Activated naive CD4-positive, alpha-beta T cell treated with anti-CD3 and anti-CD28 coated beads, Interleukin-2, amount 50 U/mL, for 72 hours (primary cell): ENCODE measurements at regions not wholly inside any gene's neighbourhood (a gene's known extent, or its start where the extent isn't known, plus 50 kb on each side); places are given as distances from the start of the nearest gene placed in this dataset.
A peak's percentile ranks its signal among the peaks of the same experiment; 100 is the strongest.

ENCODE experiments used
- ATAC-seq, 2 donors: fragments of 150-1000 bp; cut with Tn5 transposase; 2 replicates each; pipeline ENCODE4 v1.10.0; 2021; ENCODE audit warnings: mild to moderate bottlenecking in 2 of 2, moderate library complexity in 2 of 2
- DNase-seq, 2 donors: peaks; one replicate each; pipeline ENCODE4 v3.0.0; 2021 to 2022; ENCODE audit warnings: low spot score in 2 of 2
- H3K27ac Mint-ChIP-seq, 2 donors: one replicate each; pipeline ENCODE4 v1.8.0; 2022; ENCODE audit warnings: mild to moderate bottlenecking in 2 of 2, mixed read lengths in 2 of 2
- H3K36me3 Mint-ChIP-seq, 2 donors: one replicate each; pipeline ENCODE4 v1.8.0; 2022; ENCODE audit warnings: mixed read lengths in 2 of 2
- H3K9me3 Mint-ChIP-seq, 2 donors: one replicate each; pipeline ENCODE4 v1.8.0; 2022; ENCODE audit warnings: mixed read lengths in 2 of 2

DNA sequence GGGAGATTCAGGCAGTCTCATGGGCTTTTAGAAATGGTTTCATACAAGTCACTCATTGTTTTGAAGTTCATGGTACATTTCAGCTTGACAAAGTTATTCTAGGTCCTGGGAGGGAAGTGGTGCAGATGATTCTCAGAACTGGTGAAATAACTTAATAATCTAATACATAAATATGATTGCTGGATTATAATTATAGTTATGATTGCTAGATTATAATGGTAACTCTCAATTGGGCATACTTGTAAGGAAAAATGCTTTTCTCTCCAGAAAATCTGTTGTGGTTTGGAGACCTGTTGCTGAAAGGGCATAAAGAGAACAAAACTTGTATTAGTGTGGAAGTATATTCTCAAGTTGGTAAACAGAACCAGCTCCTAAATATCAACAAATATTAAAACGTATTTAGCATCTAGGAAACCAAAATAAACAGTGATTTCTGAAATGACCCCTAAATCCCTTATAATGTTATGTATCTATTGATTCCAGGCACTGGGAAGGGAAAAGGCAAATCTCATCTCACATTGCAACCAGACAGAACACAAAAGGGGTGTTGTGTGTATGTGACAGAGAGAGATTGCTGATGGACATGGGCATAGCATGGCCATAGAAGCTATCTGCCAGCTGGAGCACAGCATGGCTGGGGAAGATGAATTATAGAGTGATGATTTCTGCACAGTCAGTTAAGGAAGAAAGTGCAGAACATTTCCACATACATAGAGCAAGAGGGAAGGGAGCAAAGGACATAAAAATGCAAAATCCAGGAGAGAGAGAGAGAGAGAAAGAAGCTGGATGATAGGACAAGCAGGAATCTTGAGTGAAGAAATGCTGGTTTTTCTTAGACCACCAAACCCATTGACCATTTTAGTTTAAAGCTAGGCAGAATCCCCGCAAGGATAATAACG is 87.1 kb upstream of the FRY start:
- no peaks in the 10 kb centered on the region for H3K36me3 Mint-ChIP-seq
- H3K27ac Mint-ChIP-seq, result no peak overlapping the region
- DNase-seq, result no peak
- no peak for ATAC-seq
- peaks cover 0 to 2% of the 10 kb centered on the region in 2 donors for H3K9me3 Mint-ChIP-seq

DNA sequence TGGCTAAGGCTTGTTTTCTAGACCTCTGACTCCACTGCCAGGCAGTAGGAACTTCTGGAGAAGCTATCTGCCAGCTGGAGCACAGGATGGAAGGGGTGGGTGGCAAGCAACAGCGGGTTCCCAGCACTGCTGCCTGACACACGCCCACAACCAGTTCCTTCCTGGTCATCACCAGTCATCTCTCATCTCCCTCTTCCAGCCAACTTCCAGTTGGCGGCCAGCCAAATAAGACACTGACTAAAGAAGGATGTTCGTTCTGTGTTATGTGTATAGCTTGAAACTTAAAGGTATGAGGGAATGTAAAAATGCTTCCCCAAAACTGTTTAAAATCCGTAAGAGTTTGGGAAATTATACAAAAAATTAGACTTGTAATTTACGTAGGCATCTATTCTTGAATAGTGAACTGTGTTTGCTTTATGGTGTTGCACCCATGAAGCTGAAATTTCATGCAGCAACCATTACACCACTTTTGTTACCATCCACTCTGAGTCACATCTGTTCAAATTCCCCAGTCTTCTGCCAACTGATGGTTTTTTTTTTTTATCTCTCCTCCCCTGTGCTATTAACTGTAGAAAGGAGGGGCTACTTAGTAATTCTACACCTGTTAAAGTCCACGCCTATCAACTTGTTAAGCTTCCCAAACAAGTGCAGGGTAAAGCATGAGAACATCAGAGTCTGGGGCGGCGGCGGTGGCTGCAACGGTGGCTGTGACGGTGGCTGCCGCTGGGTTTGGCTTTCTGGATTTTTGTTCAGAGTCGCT is 86.2 kb upstream of the FRY start:
- Mint-ChIP-seq H3K36me3 (no peaks in the 10 kb centered on the region), H3K27ac (no peak overlapping the region), H3K9me3 (no peaks in the 10 kb centered on the region)
- DNase-seq (no peak), ATAC-seq (no peak)

DNA sequence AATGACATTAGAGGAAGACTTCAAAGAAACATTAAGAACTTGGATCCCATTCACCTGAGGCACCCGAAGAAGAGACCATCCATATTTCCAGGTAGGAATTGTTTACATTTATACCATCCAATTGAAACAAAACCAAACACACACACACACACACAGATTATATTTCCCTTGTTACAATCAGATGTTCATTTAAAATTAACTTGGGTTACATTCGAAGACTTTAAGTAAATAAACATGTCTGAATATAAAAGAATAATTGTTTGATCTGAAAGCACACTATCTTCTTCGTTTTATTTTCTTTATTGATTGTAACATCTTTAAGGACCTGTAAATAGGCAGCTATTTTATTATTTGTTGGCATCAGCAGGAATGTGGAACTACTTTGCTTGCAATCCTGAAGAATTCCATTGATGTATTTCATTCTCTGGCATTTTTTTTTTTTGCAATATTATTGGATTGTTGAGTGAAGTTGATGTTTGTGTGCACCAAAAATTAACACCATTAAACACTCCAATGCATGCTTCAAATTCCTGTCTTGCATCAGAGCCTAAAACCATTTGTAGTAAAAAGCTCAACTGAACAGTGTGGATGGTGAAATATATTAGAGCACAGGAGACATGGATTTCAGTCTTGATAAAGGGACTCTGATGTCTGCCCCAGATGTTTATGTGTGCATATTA is 85.3 kb upstream of the FRY start:
- Mint-ChIP-seq H3K9me3 (no peaks in the 10 kb centered on the region), H3K36me3 (no peaks in the 10 kb centered on the region), H3K27ac (no peak overlapping the region)
- DNase-seq, result no peak
- no peak for ATAC-seq

DNA sequence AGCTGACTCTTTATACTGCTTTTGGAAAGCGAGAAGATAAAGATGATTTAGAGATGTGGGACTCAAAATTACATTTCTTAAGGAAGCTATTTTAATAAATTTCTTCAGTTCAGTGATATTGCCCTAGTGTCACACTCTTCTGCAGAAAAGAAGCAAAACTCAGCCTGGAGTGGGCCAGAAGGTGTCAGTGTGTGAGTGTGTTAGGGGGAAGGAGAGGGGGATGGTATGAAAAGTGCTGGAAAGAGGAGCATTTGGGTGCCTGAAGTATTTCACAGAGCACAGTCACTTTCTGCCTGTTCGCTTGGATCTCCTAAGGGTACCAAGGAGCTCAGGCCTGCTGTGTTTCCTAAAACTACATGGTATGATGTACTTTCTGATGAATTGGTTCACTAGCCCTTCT is 84.5 kb upstream of the FRY start:
- no peak for DNase-seq
- no peak overlapping the region for H3K27ac Mint-ChIP-seq
- ATAC-seq, result no peak
- H3K36me3 Mint-ChIP-seq, result no peaks in the 10 kb centered on the region
- no peaks in the 10 kb centered on the region for H3K9me3 Mint-ChIP-seq

GRCh38 chr13:31947506-31947905 is 84.1 kb upstream of the FRY start:
- DNase-seq (no peak), ATAC-seq (no peak)
- no peak overlapping the region for H3K27ac Mint-ChIP-seq
- no peaks in the 10 kb centered on the region for H3K9me3 Mint-ChIP-seq
- H3K36me3 Mint-ChIP-seq, result no peaks in the 10 kb centered on the region

GRCh38 chr13:31949486-31949885 is 82.1 kb upstream of the FRY start:
- ATAC-seq, result no peak
- Mint-ChIP-seq H3K36me3 (no peaks in the 10 kb centered on the region), H3K27ac (no peak overlapping the region), H3K9me3 (no peaks in the 10 kb centered on the region)
- DNase-seq, result no peak

DNA sequence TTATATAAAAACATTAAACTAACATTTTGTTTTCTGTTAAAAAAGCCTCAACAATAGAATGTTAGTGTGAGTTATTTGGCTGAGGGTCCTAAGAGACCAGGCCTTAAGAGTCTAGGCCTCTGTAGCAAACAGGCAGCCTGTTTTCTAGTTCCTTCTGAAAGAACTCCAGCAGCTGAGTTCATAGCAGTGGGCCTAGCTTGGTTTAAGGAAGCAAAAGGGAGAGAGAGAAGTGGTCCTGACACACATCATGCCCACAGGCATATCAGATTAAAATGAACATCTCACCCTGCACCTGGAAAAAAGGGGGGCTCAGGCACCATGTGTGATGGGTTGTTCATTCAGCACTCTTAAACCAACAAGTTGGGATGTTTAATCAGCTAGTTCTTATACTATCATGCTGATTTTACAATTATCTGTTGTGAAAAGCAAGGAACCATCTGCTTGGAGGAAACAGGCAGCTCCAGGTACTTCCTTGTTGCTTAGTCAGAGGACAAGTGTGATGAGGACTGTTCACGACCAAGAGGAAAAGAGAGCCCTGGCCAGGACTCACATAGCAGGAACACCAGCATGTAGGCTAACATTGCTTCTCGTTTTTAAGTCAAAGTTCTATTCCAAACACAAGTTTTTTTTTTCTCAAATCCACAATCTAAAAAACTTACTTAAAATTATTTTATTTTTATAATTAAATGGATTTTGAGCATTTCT is 81.3 kb upstream of the FRY start:
- ATAC-seq (no peak), DNase-seq (no peak)
- Mint-ChIP-seq H3K27ac (no peak overlapping the region), H3K36me3 (no peaks in the 10 kb centered on the region), H3K9me3 (no peaks in the 10 kb centered on the region)

DNA sequence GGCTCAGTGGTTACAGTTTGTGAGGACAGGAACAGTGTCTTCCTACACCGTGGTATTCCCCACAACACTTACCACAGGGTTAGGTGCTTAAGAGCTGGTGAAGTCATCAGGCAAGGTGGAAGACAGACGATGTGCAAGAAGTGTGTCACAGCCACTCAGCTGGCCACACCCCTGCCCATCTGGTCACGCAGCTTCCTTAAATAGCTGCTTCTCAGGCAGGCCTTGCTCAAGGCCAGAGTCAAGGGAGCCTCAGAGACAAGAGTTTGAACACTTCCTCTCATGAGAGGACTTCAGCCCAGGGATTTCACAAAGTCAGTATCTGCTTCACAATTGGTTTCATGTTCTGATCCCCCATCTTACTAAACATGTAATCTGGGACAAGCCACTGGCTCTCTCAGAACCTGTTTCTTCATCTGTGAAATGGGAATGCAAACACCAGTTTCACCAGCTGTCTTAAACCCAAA is 80.3 kb upstream of the FRY start:
- peak overlapping the region in 1 of 2 donors; percentile 77 for H3K27ac Mint-ChIP-seq
- no peaks in the 10 kb centered on the region for H3K9me3 Mint-ChIP-seq
- DNase-seq (no peak), ATAC-seq (peak; percentile 53 to 70)
- no peaks in the 10 kb centered on the region for H3K36me3 Mint-ChIP-seq

DNA sequence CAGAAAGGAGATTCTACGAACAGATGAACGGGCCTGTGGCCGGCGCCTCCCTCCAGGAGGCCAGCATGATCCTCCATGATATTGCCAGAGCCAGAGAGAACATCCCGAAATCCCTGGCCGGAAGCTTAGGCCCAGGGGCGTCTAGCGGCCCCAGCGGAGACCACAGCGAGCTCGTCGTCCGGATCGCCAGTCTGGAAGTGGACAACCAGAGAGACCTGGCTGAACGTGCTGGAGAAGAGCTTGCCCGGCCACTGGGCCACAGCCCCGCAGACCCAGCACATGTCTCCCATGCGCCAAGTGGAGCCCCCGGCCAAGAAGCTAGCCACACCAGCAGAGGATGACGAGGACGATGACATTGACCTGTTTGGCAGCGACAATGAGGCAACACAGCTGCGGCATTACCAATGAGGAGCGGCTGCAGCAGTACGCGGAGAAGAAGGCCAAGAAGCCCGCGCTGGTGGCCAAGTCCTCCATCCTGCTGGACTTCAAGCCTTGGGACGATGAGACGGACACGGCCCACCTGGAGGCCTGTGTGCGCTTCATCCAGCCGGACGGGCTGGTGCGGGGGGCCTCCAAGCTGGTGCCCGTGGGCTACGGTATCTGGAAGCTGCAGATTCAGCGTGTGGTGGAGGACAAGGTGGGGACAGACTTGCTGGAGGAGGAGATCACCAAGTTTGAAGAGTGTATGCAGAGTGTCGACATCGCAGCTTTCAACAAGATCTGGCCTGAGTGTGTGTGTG is 78.8 kb upstream of the FRY start:
- Mint-ChIP-seq H3K27ac (no peak overlapping the region), H3K9me3 (no peaks in the 10 kb centered on the region), H3K36me3 (no peaks in the 10 kb centered on the region)
- no peak for ATAC-seq
- no peak for DNase-seq

DNA sequence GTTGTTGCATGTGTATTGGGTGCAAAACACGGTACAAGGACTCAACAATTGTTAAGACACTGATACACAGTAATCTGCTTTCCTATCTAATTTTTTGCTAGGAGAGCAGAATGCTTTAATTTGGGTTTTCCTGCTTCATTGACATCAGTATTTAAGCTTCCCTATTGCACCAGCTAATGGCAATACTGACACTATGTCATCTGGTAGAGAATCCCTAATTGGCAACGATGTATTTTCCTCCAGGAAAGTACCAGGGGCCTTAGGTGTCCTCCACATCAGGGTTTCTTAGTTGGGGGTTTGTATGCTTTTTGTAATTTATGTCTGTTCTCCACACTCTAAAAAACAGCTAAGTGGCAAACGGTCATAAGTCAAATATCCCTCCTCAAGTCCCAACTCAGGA is 76.5 kb upstream of the FRY start:
- DNase-seq, result no peak
- ATAC-seq, result no peak
- no peak overlapping the region for H3K27ac Mint-ChIP-seq
- H3K36me3 Mint-ChIP-seq, result no peaks in the 10 kb centered on the region
- no peaks in the 10 kb centered on the region for H3K9me3 Mint-ChIP-seq

DNA sequence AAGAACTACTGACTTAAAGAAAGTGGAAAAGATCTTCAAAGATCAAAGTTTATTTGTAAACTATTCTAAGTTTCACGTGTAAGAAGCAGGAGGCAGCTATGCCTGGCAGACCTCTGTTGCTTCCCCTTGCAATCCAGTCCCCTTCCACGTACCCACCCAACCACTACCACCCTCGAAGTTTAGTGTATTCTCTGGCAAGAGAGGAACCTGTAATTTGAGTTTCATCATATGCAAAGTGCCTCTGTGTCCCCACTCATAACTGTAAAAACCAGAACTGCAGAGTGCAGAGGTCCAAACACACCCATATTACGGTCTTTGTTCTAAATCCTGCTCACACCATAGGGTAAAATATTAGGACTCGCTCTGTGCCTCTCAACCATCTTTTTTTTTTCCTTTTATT is 75.8 kb upstream of the FRY start:
- H3K36me3 Mint-ChIP-seq, result no peaks in the 10 kb centered on the region
- DNase-seq (no peak), ATAC-seq (no peak)
- H3K9me3 Mint-ChIP-seq, result no peaks in the 10 kb centered on the region
- H3K27ac Mint-ChIP-seq, result no peak overlapping the region

DNA sequence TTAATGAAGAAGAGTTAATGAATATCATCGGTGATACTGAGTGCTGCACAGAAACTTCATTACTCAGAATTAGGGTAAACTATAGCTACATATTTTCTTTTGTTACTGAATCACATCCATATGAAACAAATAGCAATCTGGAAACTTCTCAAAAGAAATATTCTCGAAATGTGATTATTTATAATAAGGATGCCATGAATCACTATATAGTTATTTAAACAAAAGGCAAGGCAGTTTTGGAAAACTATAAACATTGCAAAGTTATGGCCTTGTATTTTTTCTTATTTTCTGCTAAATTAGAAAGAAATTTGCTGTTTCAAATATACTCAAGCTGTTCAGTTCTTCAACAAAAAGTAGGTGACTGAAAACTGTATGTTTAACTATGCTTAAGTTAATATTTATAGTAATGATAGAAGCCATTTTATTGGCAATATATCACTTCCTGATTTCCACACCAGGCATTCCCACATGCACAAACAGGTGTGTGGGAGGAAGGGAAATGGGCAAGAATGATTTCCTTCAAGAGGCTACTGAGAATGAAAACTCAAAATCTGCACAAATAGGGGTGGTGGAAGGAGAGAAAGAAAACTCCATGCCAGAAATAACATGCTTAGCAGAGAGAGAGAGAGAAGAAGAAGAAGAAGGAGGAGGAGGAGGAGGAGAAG is 74.5 kb upstream of the FRY start:
- DNase-seq, result no peak
- Mint-ChIP-seq H3K9me3 (no peaks in the 10 kb centered on the region), H3K36me3 (no peaks in the 10 kb centered on the region), H3K27ac (no peak overlapping the region)
- no peak for ATAC-seq

DNA sequence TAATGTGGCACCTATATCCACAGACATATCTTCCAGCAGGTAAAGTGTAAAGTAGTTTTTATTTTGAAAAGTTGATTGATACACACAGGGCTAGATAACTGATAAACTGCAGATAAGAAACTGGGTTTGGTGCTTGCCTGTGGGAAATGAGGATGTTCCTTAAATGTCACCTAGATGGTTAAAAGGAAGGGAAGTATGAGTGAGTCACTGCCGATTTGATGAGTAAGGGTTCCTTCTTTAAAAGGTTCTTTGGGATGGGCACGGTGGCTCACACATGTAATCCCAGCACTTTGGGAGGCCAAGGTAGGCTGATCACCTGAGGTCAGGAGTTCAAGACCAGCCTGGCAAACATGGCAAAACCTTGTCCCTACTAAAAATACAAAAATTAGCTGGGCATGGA is 73.8 kb upstream of the FRY start:
- ATAC-seq, result no peak
- no peak for DNase-seq
- Mint-ChIP-seq H3K36me3 (no peaks in the 10 kb centered on the region), H3K9me3 (no peaks in the 10 kb centered on the region), H3K27ac (no peak overlapping the region)

GRCh38 chr13:31962731-31963370 is 68.7 kb upstream of the FRY start:
- H3K27ac Mint-ChIP-seq, result no peak overlapping the region
- DNase-seq (no peak), ATAC-seq (no peak)
- peaks cover 0 to 1% of the 10 kb centered on the region in 2 donors for H3K36me3 Mint-ChIP-seq
- peaks cover 5 to 6% of the 10 kb centered on the region in 2 donors for H3K9me3 Mint-ChIP-seq

DNA sequence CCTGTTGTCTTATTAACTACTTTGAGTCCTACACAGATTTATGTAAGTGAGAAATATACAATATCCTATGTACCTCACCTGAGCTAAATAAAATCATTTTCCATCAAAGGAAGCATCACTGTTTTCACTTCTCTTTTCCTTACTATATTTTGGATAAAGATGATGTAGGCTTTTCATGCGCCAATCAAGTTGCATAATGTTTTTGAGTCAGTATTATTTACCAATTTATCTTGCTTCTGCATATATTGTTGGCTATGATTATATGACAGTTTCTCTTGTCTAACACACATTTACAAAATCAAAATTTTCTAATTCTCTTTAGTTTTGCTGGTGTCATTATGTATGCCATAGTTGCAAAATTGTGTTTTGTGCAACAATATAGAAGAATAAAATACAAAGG is 67.9 kb upstream of the FRY start:
- peaks cover 6 to 8% of the 10 kb centered on the region in 2 donors for H3K9me3 Mint-ChIP-seq

More for the DNA sequence above, 67.9 kb upstream of the FRY start:
- H3K27ac Mint-ChIP-seq, result no peak overlapping the region
- DNase-seq (no peak), ATAC-seq (no peak)
- H3K36me3 Mint-ChIP-seq, result peaks cover 0 to 6% of the 10 kb centered on the region in 2 donors
